Upper lobe of right lung (tissue), 1 donor: ENCODE measurements at regions not wholly inside any gene's neighbourhood (a gene's known extent, or its start where the extent isn't known, plus 50 kb on each side); places are given as distances from the start of the nearest gene placed in this dataset.

Experiments
- ATAC-seq: fragments of 200-7000 bp; cut with Tn5 transposase; one replicate; pipeline ENCODE4 v1.9.1; 2020; ENCODE audit warnings: mild to moderate bottlenecking, moderate library complexity
- DNase-seq: peaks from one replicate; pipeline ENCODE4 v3.0.0-alpha.2; 2020
- H3K27ac ChIP-seq: fragments of 200-600 bp; one replicate; pipeline ENCODE4 v1.8.0; 2022
- H3K27me3 ChIP-seq: fragments of 200-600 bp; one replicate; pipeline ENCODE4 v1.8.0; 2022; ENCODE audit warnings: mild to moderate bottlenecking
- H3K36me3 ChIP-seq: fragments of 200-600 bp; one replicate; pipeline ENCODE4 v1.8.0; 2022
- H3K4me1 ChIP-seq: fragments of 200-600 bp; one replicate; pipeline ENCODE4 v1.8.0; 2022
- H3K4me3 ChIP-seq: fragments of 200-600 bp; one replicate; pipeline ENCODE4 v1.8.0; 2022; ENCODE audit warnings: mild to moderate bottlenecking
- H3K9me3 ChIP-seq: fragments of 200-600 bp; one replicate; pipeline ENCODE4 v1.8.0; 2022
- CTCF ChIP-seq: fragments of 200-600 bp; IDR thresholded peaks from one replicate; pipeline ENCODE4 v1.8.0; 2022; ENCODE audit warnings: antibody characterized with exemption
- intact Hi-C: fragments of 100-400 bp; cut with DNase I; formaldehyde crosslinking; loops from one replicate; pipeline ENCODE4 v1.11.0; 2022
- donor health status: DM: no; HTN: yes; CAD: no; lungs with severe emphysema.

- no peak for DNase-seq
- no peak for TF ChIP-seq CTCF
- intact Hi-C loops: no loop called here
- peaks cover 6% of the 10 kb centered on the region for H3K27me3 ChIP-seq
- no peaks in the 10 kb centered on the region for H3K36me3 ChIP-seq
- no peak for ATAC-seq
- H3K4me1 ChIP-seq: no peaks in the 10 kb centered on the region
- H3K9me3 ChIP-seq: no peaks in the 10 kb centered on the region
- H3K4me3 ChIP-seq: no peak overlapping the region
- no peak overlapping the region for H3K27ac ChIP-seq
Measured at GRCh38 chr2:861655-862354, 88.8 kb upstream of the SNTG2 start.

- ATAC-seq (no peak), DNase-seq (no peak)
- intact Hi-C loops: no loop called here
Measured at GRCh38 chr2:860259-860855, 90.3 kb upstream of the SNTG2 start.

GRCh38 chr2:858646-859045, 92.0 kb upstream of the SNTG2 start:
- intact Hi-C loops: loop anchor here (10.0 kb wide), 1 partner anchor 686 kb away; no protein-coding TSS in a partner anchor
- Histone ChIP-seq H3K9me3 (no peaks in the 10 kb centered on the region), H3K4me1 (no peaks in the 10 kb centered on the region), H3K36me3 (no peaks in the 10 kb centered on the region), H3K27me3 (peaks cover 6% of the 10 kb centered on the region), H3K4me3 (no peak overlapping the region), H3K27ac (no peak overlapping the region)
- no peak for TF ChIP-seq CTCF
- DNase-seq (no peak), ATAC-seq (no peak)

More at GRCh38 chr2:860259-860855, 90.3 kb upstream of the SNTG2 start:
- no peak overlapping the region for H3K4me3 ChIP-seq
- H3K36me3 ChIP-seq: no peaks in the 10 kb centered on the region
- no peaks in the 10 kb centered on the region for H3K9me3 ChIP-seq
- no peaks in the 10 kb centered on the region for H3K4me1 ChIP-seq
- TF ChIP-seq CTCF: no peak
- H3K27me3 ChIP-seq: peaks cover 6% of the 10 kb centered on the region
- no peak overlapping the region for H3K27ac ChIP-seq

DNA sequence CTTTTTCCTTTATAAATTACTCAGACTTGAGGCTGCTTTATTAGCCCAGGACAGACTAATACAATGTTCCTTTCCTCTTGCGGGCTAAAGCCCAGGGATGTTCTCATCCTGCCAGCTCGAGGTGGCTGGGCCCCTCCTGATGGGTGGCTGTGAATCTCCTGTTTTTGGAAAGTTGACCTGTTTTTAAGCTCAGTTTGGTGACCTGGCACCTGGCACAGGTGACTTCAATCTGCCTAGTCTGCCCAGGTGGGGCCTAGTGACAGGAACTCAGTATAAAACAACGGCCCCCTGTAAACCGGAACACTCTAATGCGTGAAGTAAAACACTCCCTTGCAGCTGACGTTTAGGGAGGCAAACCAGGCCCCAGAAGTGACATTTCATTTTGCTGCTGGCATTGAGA, 92.7 kb upstream of the SNTG2 start:
- DNase-seq: no peak
- peaks cover 6% of the 10 kb centered on the region for H3K27me3 ChIP-seq
- no peaks in the 10 kb centered on the region for H3K36me3 ChIP-seq
- intact Hi-C loops: loop anchor here (10.0 kb wide), 1 partner anchor 687 kb away; no protein-coding TSS in a partner anchor
- no peaks in the 10 kb centered on the region for H3K9me3 ChIP-seq
- ATAC-seq: no peak
- no peak overlapping the region for H3K4me3 ChIP-seq
- H3K4me1 ChIP-seq: no peaks in the 10 kb centered on the region
- no peak overlapping the region for H3K27ac ChIP-seq
- TF ChIP-seq CTCF: no peak

- no peak for DNase-seq
- intact Hi-C loops: loop anchor here (10.0 kb wide), 1 partner anchor 688 kb away; no protein-coding TSS in a partner anchor
- TF ChIP-seq CTCF: no peak
Measured at GRCh38 chr2:857081-857480, 93.6 kb upstream of the SNTG2 start.

More at GRCh38 chr2:857081-857480, 93.6 kb upstream of the SNTG2 start:
- Histone ChIP-seq H3K4me3 (no peak overlapping the region), H3K27ac (no peak overlapping the region), H3K27me3 (peaks cover under 1% of the 10 kb centered on the region), H3K4me1 (no peaks in the 10 kb centered on the region), H3K9me3 (no peaks in the 10 kb centered on the region), H3K36me3 (no peaks in the 10 kb centered on the region)
- peak; percentile 23 for ATAC-seq
